ENCODE measurements at regions not wholly inside any gene's neighbourhood (a gene's known extent, or its start where the extent isn't known, plus 50 kb on each side); places are given as distances from the start of the nearest gene placed in this dataset.

DNA sequence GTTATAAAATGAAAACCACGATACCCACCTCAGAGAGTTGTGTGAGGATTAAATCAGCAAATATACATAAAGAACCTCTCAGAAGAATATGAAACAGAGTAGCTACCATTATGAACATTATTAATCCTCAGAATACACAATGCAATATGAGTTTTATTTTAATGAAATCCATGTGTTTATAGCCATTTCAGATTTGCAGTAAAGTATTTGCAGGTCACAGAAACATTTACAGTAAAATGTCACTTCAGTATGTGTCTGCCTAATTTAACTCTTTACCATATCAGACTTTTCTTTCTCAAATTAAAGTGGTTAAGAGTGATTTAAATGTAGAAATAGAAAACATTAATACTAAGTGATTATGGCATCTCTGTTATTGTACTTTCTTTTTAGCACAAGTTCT, 365.2 kb upstream of the MPDZ start:
- DNase-seq: no peak
- Mint-ChIP-seq H3K27me3 (no peaks in the 10 kb centered on the region), H3K27ac (no peak overlapping the region), H3K9me3 (peaks cover 7 to 12% of the 10 kb centered on the region in 2 donors), H3K4me3 (no peak overlapping the region), H3K4me1 (no peaks in the 10 kb centered on the region)
- ATAC-seq: no peak

DNA sequence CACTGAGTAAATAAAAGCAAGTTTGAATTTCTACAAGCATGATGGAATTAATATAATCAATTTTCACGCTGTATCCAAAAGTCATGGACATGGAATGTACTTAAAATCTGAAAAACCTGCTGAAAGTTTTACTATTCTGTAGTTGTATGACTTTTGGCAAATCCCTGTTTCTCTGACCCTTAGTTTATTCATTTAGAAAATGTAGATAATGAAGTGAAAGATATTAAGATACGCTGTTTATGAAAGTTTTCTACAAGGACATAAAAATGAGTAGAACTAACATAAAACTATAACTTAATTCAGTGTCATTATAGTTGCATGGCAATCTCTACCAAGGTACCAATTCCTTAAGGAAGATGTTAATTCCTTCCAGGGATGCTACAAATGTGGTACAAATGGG, 363.2 kb upstream of the MPDZ start:
- ATAC-seq: no peak
- peaks cover 11 to 15% of the 10 kb centered on the region in 2 donors for H3K9me3 Mint-ChIP-seq

GRCh38 chr9:13629067-13629466, 349.6 kb upstream of the MPDZ start:
- H3K9me3 Mint-ChIP-seq: peaks cover 31 to 55% of the 10 kb centered on the region in 2 donors
- H3K27me3 Mint-ChIP-seq: no peaks in the 10 kb centered on the region
- ATAC-seq (no peak), DNase-seq (no peak)
- no peak overlapping the region for H3K27ac Mint-ChIP-seq
- no peak overlapping the region for H3K4me3 Mint-ChIP-seq
- no peaks in the 10 kb centered on the region for H3K4me1 Mint-ChIP-seq

More for the DNA sequence above, 363.2 kb upstream of the MPDZ start:
- DNase-seq: no peak
- Mint-ChIP-seq H3K27ac (no peak overlapping the region), H3K4me1 (no peaks in the 10 kb centered on the region), H3K4me3 (no peak overlapping the region), H3K27me3 (no peaks in the 10 kb centered on the region)

- no peak overlapping the region for H3K27ac Mint-ChIP-seq
Observed at GRCh38 chr9:13628526-13628925, 349.0 kb upstream of the MPDZ start.

DNA sequence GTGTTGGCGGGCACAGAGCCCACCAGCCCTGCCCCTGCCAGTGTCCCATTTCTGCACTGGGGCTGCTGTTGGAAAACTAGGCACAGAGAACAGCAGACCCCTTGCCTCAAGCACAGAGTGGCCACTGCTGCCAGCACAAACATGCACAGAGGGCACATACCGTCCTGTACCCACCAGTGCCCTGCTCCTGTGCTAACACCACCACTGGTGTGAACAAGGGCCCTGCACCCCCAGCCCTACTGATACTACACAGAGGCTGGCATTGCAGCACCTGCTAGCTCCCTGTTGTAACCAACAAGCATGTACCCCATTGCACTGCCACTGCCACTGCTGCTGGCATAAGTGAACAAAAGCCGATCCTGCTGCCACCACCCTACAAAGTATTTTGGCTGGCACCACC, 348.0 kb upstream of the MPDZ start:
- Mint-ChIP-seq H3K27ac (no peak overlapping the region), H3K4me3 (no peak overlapping the region), H3K9me3 (peaks cover 31 to 48% of the 10 kb centered on the region in 2 donors), H3K4me1 (no peaks in the 10 kb centered on the region), H3K27me3 (no peaks in the 10 kb centered on the region)
- DNase-seq (no peak), ATAC-seq (no peak)

More at GRCh38 chr9:13628526-13628925, 349.0 kb upstream of the MPDZ start:
- Mint-ChIP-seq H3K4me3 (no peak overlapping the region), H3K4me1 (no peaks in the 10 kb centered on the region), H3K9me3 (peaks cover 31 to 50% of the 10 kb centered on the region in 2 donors), H3K27me3 (no peaks in the 10 kb centered on the region)
- DNase-seq (no peak), ATAC-seq (no peak)

DNA sequence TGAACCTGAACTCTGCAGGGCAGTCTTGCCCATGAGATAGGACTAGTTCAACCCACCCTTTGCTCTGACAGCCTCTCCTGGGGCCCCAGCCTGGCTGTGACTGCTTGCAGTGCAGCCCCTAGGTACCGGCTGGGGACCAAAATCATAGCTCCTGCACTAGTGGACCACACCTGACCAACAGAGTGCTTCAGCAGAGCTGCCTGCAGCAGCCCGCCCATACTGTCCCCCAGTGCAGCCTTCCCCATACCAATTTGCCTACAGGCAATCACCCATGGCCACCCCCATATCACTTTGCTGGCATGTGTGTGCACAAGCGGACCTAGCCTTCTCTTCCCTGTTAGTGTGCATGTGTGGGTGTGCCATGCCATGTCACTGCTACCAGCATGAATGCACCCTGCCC, 347.6 kb upstream of the MPDZ start:
- H3K4me3 Mint-ChIP-seq: no peak overlapping the region
- no peaks in the 10 kb centered on the region for H3K27me3 Mint-ChIP-seq
- DNase-seq (no peak), ATAC-seq (no peak)
- peaks cover 31 to 46% of the 10 kb centered on the region in 2 donors for H3K9me3 Mint-ChIP-seq
- no peaks in the 10 kb centered on the region for H3K4me1 Mint-ChIP-seq
- no peak overlapping the region for H3K27ac Mint-ChIP-seq

DNA sequence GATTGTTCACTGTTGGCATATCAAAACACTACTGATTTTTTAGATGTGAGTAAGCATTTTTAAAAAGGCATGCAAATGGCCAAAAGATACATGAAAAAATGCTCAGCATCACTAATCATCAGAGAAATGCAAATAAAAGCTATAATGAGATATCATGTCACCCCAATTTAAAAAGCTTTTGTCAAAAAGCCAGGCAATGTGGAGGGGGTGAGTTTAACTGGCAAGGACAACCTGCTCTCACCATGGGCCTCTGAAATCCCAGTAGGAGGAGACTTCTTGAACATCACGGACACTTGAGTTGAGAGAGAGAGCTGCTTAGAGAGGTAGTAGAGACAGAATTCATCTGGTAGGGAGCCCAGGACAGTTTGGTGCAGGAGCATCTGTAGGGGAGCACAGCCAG, 347.1 kb upstream of the MPDZ start:
- DNase-seq: no peak
- H3K4me3 Mint-ChIP-seq: no peak overlapping the region
- H3K9me3 Mint-ChIP-seq: peaks cover 31 to 42% of the 10 kb centered on the region in 2 donors
- H3K27ac Mint-ChIP-seq: peak overlapping the region in 1 of 2 donors; percentile 15
- H3K4me1 Mint-ChIP-seq: no peaks in the 10 kb centered on the region
- no peak for ATAC-seq
- H3K27me3 Mint-ChIP-seq: no peaks in the 10 kb centered on the region

DNA sequence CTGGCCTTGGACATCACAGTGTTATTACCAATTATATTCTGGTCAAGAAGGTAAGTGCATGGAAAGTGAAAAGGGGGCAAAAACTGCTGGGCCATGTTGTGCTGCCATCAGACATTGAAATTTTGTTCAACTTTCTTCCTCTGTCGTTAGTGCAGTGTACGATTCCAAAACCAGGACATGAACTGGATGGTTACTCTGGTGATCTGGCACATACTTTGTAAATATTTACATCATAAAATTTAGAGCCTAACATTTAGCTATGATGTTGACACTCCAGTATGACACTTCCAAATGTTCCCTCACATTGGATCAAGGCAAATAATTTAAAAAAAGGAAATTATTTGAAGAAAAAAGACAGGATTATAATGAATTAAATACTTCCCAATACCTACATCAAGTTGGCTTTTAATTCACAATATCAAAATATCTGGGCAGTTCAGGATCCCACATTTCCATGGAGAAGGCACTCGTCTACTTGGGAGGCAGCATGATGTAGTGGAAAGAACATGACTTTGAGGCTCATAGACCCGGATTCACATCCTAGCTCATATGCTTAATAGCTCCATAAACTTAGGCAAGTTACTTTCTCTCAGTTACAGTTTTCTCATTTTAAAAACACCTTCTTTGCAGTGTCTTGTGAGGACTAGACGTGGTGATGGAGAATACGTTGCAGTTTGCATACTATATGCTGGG, 342.5 kb upstream of the MPDZ start:
- DNase-seq (no peak), ATAC-seq (no peak)
- Mint-ChIP-seq H3K9me3 (peaks cover 0 to under 1% of the 10 kb centered on the region in 2 donors), H3K27ac (no peak overlapping the region), H3K4me1 (no peaks in the 10 kb centered on the region), H3K4me3 (no peak overlapping the region), H3K27me3 (no peaks in the 10 kb centered on the region)

GRCh38 chr9:13616491-13617035, 337.1 kb upstream of the MPDZ start:
- Mint-ChIP-seq H3K27me3 (no peaks in the 10 kb centered on the region), H3K4me3 (no peak overlapping the region), H3K27ac (no peak overlapping the region), H3K9me3 (peaks cover 0 to 4% of the 10 kb centered on the region in 2 donors), H3K4me1 (no peaks in the 10 kb centered on the region)
- no peak for DNase-seq
- ATAC-seq: no peak

DNA sequence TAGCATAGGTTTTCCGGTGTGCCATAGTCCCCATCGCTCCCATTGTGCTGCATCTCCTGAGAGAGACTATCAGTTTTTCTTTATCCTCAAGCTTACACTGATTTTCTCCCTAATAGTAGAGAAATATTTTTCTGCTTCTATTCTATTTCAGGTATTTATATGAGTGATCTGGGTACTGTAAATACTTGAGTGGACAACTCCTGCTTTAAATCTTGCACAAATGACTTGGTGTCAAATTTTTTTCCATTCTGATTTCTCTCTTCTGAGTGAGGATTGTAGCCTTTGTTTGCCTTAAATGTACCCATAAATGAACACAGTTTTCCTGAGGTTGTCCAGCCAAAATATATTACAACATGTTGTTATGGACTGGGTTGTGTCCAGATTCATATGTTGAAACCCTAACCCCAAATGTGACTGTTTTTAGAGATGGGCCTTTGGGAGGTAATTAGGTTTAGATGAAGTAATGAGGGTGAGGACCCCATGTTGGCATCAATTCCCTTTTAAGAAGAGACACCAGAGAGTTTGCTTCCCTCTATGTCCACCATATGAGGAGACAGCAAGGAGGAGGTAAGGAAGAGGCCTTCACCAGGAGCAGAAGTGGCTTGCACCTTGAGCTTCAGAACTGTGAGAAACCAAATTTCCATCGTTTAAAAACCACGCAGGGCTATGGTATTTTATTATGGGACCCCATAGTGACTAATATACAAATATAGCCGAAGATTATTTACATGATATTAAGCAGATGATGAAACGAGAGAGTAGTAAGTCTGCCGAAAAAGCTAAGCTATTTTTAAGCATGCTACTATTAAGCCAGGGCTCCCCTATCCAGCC, 336.4 kb upstream of the MPDZ start:
- Mint-ChIP-seq H3K27ac (no peak overlapping the region), H3K4me1 (no peaks in the 10 kb centered on the region), H3K9me3 (peaks cover 0 to 4% of the 10 kb centered on the region in 2 donors), H3K27me3 (no peaks in the 10 kb centered on the region), H3K4me3 (no peak overlapping the region)
- DNase-seq (no peak), ATAC-seq (no peak)

- Mint-ChIP-seq H3K27ac (no peak overlapping the region), H3K9me3 (peaks cover 0 to 4% of the 10 kb centered on the region in 2 donors), H3K4me3 (no peak overlapping the region), H3K4me1 (no peaks in the 10 kb centered on the region), H3K27me3 (no peaks in the 10 kb centered on the region)
- no peak for ATAC-seq
- DNase-seq: no peak
Observed at GRCh38 chr9:13614060-13614459, 334.6 kb upstream of the MPDZ start.

GRCh38 chr9:13613296-13613695, 333.8 kb upstream of the MPDZ start:
- no peak for ATAC-seq
- H3K4me3 Mint-ChIP-seq: no peak overlapping the region
- H3K27ac Mint-ChIP-seq: no peak overlapping the region
- no peaks in the 10 kb centered on the region for H3K4me1 Mint-ChIP-seq
- H3K9me3 Mint-ChIP-seq: peaks cover 0 to 4% of the 10 kb centered on the region in 2 donors
- DNase-seq: no peak
- H3K27me3 Mint-ChIP-seq: no peaks in the 10 kb centered on the region

GRCh38 chr9:13608451-13608850, 329.0 kb upstream of the MPDZ start:
- Mint-ChIP-seq H3K27me3 (no peaks in the 10 kb centered on the region), H3K4me1 (no peaks in the 10 kb centered on the region), H3K27ac (no peak overlapping the region), H3K4me3 (no peak overlapping the region), H3K9me3 (peaks cover 0 to 9% of the 10 kb centered on the region in 2 donors)
- ATAC-seq (no peak), DNase-seq (no peak)

GRCh38 chr9:13607481-13608441, 328.3 kb upstream of the MPDZ start:
- ATAC-seq (no peak), DNase-seq (no peak)
- Mint-ChIP-seq H3K27me3 (no peaks in the 10 kb centered on the region), H3K9me3 (peaks cover 3 to 16% of the 10 kb centered on the region in 2 donors), H3K4me3 (no peak overlapping the region), H3K4me1 (no peaks in the 10 kb centered on the region), H3K27ac (no peak overlapping the region)

DNA sequence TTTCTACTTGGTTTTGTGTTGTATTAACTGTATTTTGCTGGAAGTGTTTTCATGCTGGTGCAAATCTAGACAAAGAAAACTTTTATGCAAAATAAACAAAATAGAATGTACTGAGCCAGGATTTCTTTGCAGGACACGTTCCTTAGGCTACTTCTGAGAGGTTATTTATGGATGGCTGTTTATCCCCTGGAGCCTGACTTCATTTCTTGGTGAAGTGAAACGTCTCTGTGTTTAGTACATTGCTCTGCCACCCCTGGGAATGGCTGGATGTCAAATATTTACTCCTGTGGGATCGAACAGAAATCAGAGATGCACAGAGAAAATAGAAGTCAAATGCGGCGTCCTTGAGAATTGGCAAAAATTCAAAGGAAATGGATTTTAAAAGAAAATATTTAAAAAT, 327.1 kb upstream of the MPDZ start:
- H3K4me1 Mint-ChIP-seq: no peaks in the 10 kb centered on the region
- H3K27ac Mint-ChIP-seq: no peak overlapping the region
- no peaks in the 10 kb centered on the region for H3K27me3 Mint-ChIP-seq
- DNase-seq (no peak), ATAC-seq (no peak)
- H3K9me3 Mint-ChIP-seq: peaks cover 5 to 20% of the 10 kb centered on the region in 2 donors
- H3K4me3 Mint-ChIP-seq: no peak overlapping the region

All from stimulated activated naive CD8-positive, alpha-beta T cell treated with anti-CD3 and anti-CD28 coated beads, Interleukin-15, amount 100 ng/mL, for 72 hours (primary cell).